Choroid plexus epithelial cell (primary cell): ENCODE measurements at regions not wholly inside any gene's neighbourhood (a gene's known extent, or its start where the extent isn't known, plus 50 kb on each side); places are given as distances from the start of the nearest gene placed in this dataset.

Experiments used
- DNase-seq: peaks from one replicate; pipeline ENCODE4 v3.0.0-alpha.2; 2010; ENCODE audit warnings: low read depth
- H3K4me3 ChIP-seq: 2 replicates; pipeline ENCODE4 v1.5.1; 2011; ENCODE audit warnings: low read depth, mild to moderate bottlenecking, control low read depth, low read length, moderate library complexity
- CTCF ChIP-seq: conservative IDR thresholded peaks from 2 replicates; pipeline ENCODE4 v1.5.1; 2011; ENCODE audit warnings: low read depth, mild to moderate bottlenecking, control low read depth, inconsistent platforms, low read length, moderate library complexity

- H3K4me3 ChIP-seq = no peak overlapping the region
- TF ChIP-seq CTCF = no peak
- DNase-seq = no peak
These were observed 56.6 kb upstream of the HOPX start for GRCh38 chr4:56737666-56738065.

GRCh38 chr4:56733352-56733751 is 52.3 kb upstream of the HOPX start:
- TF ChIP-seq CTCF = no peak
- no peak for DNase-seq
- no peak overlapping the region for H3K4me3 ChIP-seq

GRCh38 chr4:56732301-56732700 is 51.2 kb upstream of the HOPX start:
- no peak for DNase-seq
- no peak overlapping the region for H3K4me3 ChIP-seq
- no peak for TF ChIP-seq CTCF

GRCh38 chr4:56731857-56732256 is 50.8 kb upstream of the HOPX start:
- TF ChIP-seq CTCF = no peak
- no peak overlapping the region for H3K4me3 ChIP-seq
- no peak for DNase-seq
